ENCODE measurements at regions not wholly inside any gene's neighbourhood (a gene's known extent, or its start where the extent isn't known, plus 50 kb on each side); places are given as distances from the start of the nearest gene placed in this dataset.

- TF ChIP-seq POLR2A (IDR thresholded peaks at IDR 0.05; ENCODE audit: low read length) (no peak), CTCF (IDR thresholded peaks at IDR 0.05) (no peak), ESRRA (IDR thresholded peaks at IDR 0.05; ENCODE audit: borderline replicate concordance, low read length) (no peak), HMGXB4 (CRISPR knock-in tag; IDR thresholded peaks at IDR 0.05; ENCODE audit: borderline replicate concordance) (no peak), RFX5 (IDR thresholded peaks at IDR 0.05) (no peak), HOXB13 (CRISPR knock-in tag; IDR thresholded peaks at IDR 0.05; ENCODE audit: low read depth) (no peak), JUN (IDR thresholded peaks at IDR 0.05) (no peak), EHMT2 (IDR thresholded peaks at IDR 0.05; ENCODE audit: low read depth) (no peak), ELK1 (IDR thresholded peaks at IDR 0.05; ENCODE audit: low read depth, low read length) (no peak), PBX3 (IDR thresholded peaks at IDR 0.05) (no peak), PHF8 (IDR thresholded peaks at IDR 0.05; ENCODE audit: borderline replicate concordance, low read depth) (no peak)
These were observed 101.5 kb downstream of the CCNA1 start for GRCh38 chr13:36533806-36534205.

Measured in A549 (cell line).